B cell (primary cell): ENCODE measurements at regions not wholly inside any gene's neighbourhood (a gene's known extent, or its start where the extent isn't known, plus 50 kb on each side); places are given as distances from the start of the nearest gene placed in this dataset.

Experiments
- ATAC-seq: fragments of 200-7000 bp; cut with Tn5 transposase; one replicate; pipeline ENCODE4 v1.10.0; 2021; ENCODE audit warnings: low read depth, mild to moderate bottlenecking, moderate number of reproducible peaks, moderate library complexity
- CTCF ChIA-PET: fragments of 350-600 bp; sonication (Branson Sonifier 250); formaldehyde crosslinking; loops from one replicate; lab custom pipeline; 2021; ENCODE audit warnings: antibody characterized with exemption, inconsistent platforms; lab: Charles Lee
- POLR2A ChIA-PET: fragments of 350-600 bp; sonication (Branson Sonifier 250); formaldehyde crosslinking; loops from one replicate; lab custom pipeline; 2021; ENCODE audit warnings: antibody characterized with exemption; lab: Charles Lee
- DNase-seq: peaks from one replicate; pipeline ENCODE4 v3.0.0; 2013
- H2AFZ ChIP-seq: 2 replicates; pipeline ENCODE4 v1.6.1; 2012; ENCODE audit warnings: mild to moderate bottlenecking, low read depth, low read length; ENCODE audit not compliant: insufficient read depth, poor library complexity, severe bottlenecking
- H3K27ac ChIP-seq, 2 donors: 1 replicate in 1 of 2; 2 replicates in 1 of 2; pipeline ENCODE4 v1.5.1; 2012 to 2013; ENCODE audit warnings: low read length in 2 of 2, mild to moderate bottlenecking in 2 of 2, moderate library complexity in 1 of 2
- H3K27me3 ChIP-seq, 4 experiments: fragments of 200-600 bp in 1 of 4; sonication (generic) in 1 of 4; replicated peaks in 1 of 4; 1 replicate in 2 of 4; 2 replicates in 2 of 4; pipeline versions ENCODE4 v1.6.1 to v1.7.0; 2013 to 2016; ENCODE audit warnings: low read length in 3 of 4, mild to moderate bottlenecking in 2 of 4, mixed read lengths in 1 of 4, moderate library complexity in 1 of 4; ENCODE audit not compliant: insufficient read depth in 4 of 4, control insufficient read depth in 3 of 4; ENCODE audit errors: control extremely low read depth in 1 of 4
- H3K36me3 ChIP-seq, 2 experiments: replicated peaks in 1 of 2; 1 replicate in 1 of 2; 2 replicates in 1 of 2; pipeline versions ENCODE4 v1.6.1 to v1.7.1; 2013; ENCODE audit warnings: low read length in 1 of 2; ENCODE audit not compliant: insufficient read depth in 2 of 2, control insufficient read depth in 1 of 2; ENCODE audit errors: control extremely low read depth in 1 of 2, extremely low read depth in 1 of 2
- H3K4me1 ChIP-seq, 2 donors: fragments of 200-600 bp in 1 of 2; sonication (generic) in 1 of 2; 1 replicate in 1 of 2; 2 replicates in 1 of 2; pipeline versions ENCODE4 v1.5.1 to v1.6.1; 2013 to 2017; ENCODE audit warnings: low read length in 2 of 2; ENCODE audit not compliant: control insufficient read depth in 2 of 2, insufficient read depth in 2 of 2
- H3K4me2 ChIP-seq: replicated peaks from 2 replicates; pipeline ENCODE3; 2012; ENCODE audit warnings: mild to moderate bottlenecking, low read depth, low read length; ENCODE audit not compliant: poor library complexity, severe bottlenecking
- H3K4me3 ChIP-seq, 5 experiments: fragments of 200-600 bp in 1 of 5; sonication (generic) in 1 of 5; 1 replicate in 3 of 5; 2 replicates in 2 of 5; pipeline versions ENCODE4 v1.5.1 to v1.7.0; 2011 to 2016; ENCODE audit warnings: low read length in 4 of 5, mild to moderate bottlenecking in 4 of 5, low read depth in 2 of 5, control low read depth in 1 of 5, moderate library complexity in 1 of 5; ENCODE audit not compliant: insufficient read depth in 1 of 5; ENCODE audit errors: control extremely low read depth in 1 of 5, extremely low read depth in 1 of 5
- H3K79me2 ChIP-seq: fragments of 200-600 bp; sonication (generic); one replicate; pipeline ENCODE4 v1.6.0; 2016; ENCODE audit warnings: low read length; ENCODE audit not compliant: control insufficient read depth, insufficient read depth
- H3K9ac ChIP-seq: fragments of 200-600 bp; sonication (generic); 2 replicates; pipeline ENCODE4 v1.6.1; 2017; ENCODE audit warnings: mild to moderate bottlenecking, low read length, moderate library complexity
- H3K9me3 ChIP-seq, 3 donors: one replicate each; pipeline versions ENCODE4 v1.6.1 to v1.7.1; 2013; ENCODE audit warnings: low read length in 2 of 3; ENCODE audit not compliant: control insufficient read depth in 2 of 3, insufficient read depth in 1 of 3; ENCODE audit errors: control extremely low read depth in 1 of 3
- H4K20me1 ChIP-seq: 2 replicates; pipeline ENCODE4 v1.6.0; 2012; ENCODE audit warnings: mild to moderate bottlenecking, low read length; ENCODE audit not compliant: insufficient read depth, control insufficient read depth, poor library complexity, severe bottlenecking
- H3K27ac Mint-ChIP-seq: one replicate; pipeline ENCODE4 v1.8.0; 2021; ENCODE audit warnings: mixed read lengths
- H3K27me3 Mint-ChIP-seq: one replicate; pipeline ENCODE4 v1.8.0; 2021; ENCODE audit warnings: mixed read lengths
- H3K4me1 Mint-ChIP-seq: one replicate; pipeline ENCODE4 v1.8.0; 2021; ENCODE audit warnings: mixed read lengths
- H3K4me3 Mint-ChIP-seq: one replicate; pipeline ENCODE4 v1.8.0; 2021; ENCODE audit warnings: mixed read lengths
- H3K9me3 Mint-ChIP-seq: one replicate; pipeline ENCODE4 v1.8.0; 2022; ENCODE audit warnings: mixed read lengths; ENCODE audit not compliant: insufficient read depth
- CTCF ChIP-seq: fragments of 200-600 bp; IDR thresholded peaks from one replicate; pipeline ENCODE4 v1.8.0; 2022; ENCODE audit warnings: antibody characterized with exemption, mild to moderate bottlenecking
- EZH2 ChIP-seq: IDR thresholded peaks from 2 replicates; pipeline ENCODE4 v1.6.1; 2012; ENCODE audit warnings: borderline replicate concordance, low read depth, mild to moderate bottlenecking, moderate library complexity, low read length; ENCODE audit not compliant: insufficient read depth, poor library complexity, severe bottlenecking
- WGBS: methylation state at CpG from one replicate; pipeline ENCODE4 v1.1.5; 2013; ENCODE audit warnings: missing lambda C conversion rate; ENCODE audit not compliant: insufficient coverage; 5-methylcytosine and 5-hydroxymethylcytosine counted together
- intact Hi-C: fragments of 100-400 bp; cut with micrococcal nuclease; formaldehyde crosslinking; loops from one replicate; pipeline ENCODE4 v1.10.0; 2022

- H2AFZ ChIP-seq = no peak overlapping the region
- no peak overlapping the region for H3K4me2 ChIP-seq
- no peaks in the 10 kb centered on the region for H3K27me3 ChIP-seq
- no peaks in the 10 kb centered on the region for H3K4me1 ChIP-seq
- Mint-ChIP-seq H3K27me3 (peaks cover 9% of the 10 kb centered on the region), H3K9me3 (no peaks in the 10 kb centered on the region), H3K27ac (no peak overlapping the region), H3K4me3 (no peak overlapping the region), H3K4me1 (peaks cover 4% of the 10 kb centered on the region)
- intact Hi-C loops = no loop called here
- H3K36me3 ChIP-seq = no peaks in the 10 kb centered on the region
- TF ChIP-seq CTCF (no peak), EZH2 (no peak)
- no peak overlapping the region for H3K27ac ChIP-seq
- no peaks in the 10 kb centered on the region for H4K20me1 ChIP-seq
- H3K79me2 ChIP-seq = no peaks in the 10 kb centered on the region
- H3K4me3 ChIP-seq = no peak overlapping the region
- POLR2A ChIA-PET = no interaction called here
- WGBS = 60% methylated on average over 1 of the region's 9 CpGs
- no peak for DNase-seq
- ATAC-seq = no peak
- CTCF ChIA-PET = no interaction called here
- peaks cover 0 to 18% (median 5%) of the 10 kb centered on the region in 3 donors for H3K9me3 ChIP-seq
- no peak overlapping the region for H3K9ac ChIP-seq
These were observed 65.7 kb upstream of the CARD11 start for GRCh38 chr7:3109311-3109915.

GRCh38 chr7:3112479-3113134 is 68.9 kb upstream of the CARD11 start:
- Mint-ChIP-seq H3K9me3 (no peaks in the 10 kb centered on the region), H3K4me3 (no peak overlapping the region), H3K27me3 (peaks cover 34% of the 10 kb centered on the region), H3K27ac (no peak overlapping the region), H3K4me1 (peaks cover 10% of the 10 kb centered on the region)
- peaks cover 0 to 9% (median 0%) of the 10 kb centered on the region in 4 experiments for H3K27me3 ChIP-seq
- peaks cover 0 to 14% (median 6%) of the 10 kb centered on the region in 3 donors for H3K9me3 ChIP-seq
- H3K9ac ChIP-seq = no peak overlapping the region
- intact Hi-C loops = no loop called here
- TF ChIP-seq CTCF = no peak
- no peak for TF ChIP-seq EZH2
- no peaks in the 10 kb centered on the region for H3K79me2 ChIP-seq
- no peak overlapping the region for H3K4me2 ChIP-seq
- H3K4me1 ChIP-seq = peaks cover 0 to 7% of the 10 kb centered on the region in 2 donors
- no peaks in the 10 kb centered on the region for H4K20me1 ChIP-seq
- ChIA-PET POLR2A (no interaction called here), CTCF (no interaction called here)
- H3K27ac ChIP-seq = no peak overlapping the region
- 11% methylated on average over 2 of the region's 5 CpGs for WGBS
- H2AFZ ChIP-seq = no peak overlapping the region
- no peaks in the 10 kb centered on the region for H3K36me3 ChIP-seq
- H3K4me3 ChIP-seq = no peak overlapping the region
- no peak for ATAC-seq
- no peak for DNase-seq
